ENCODE measurements at regions not wholly inside any gene's neighbourhood (a gene's known extent, or its start where the extent isn't known, plus 50 kb on each side); places are given as distances from the start of the nearest gene placed in this dataset.

- TF ChIP-seq POLR2A (IDR thresholded peaks at IDR 0.05) (no peak), CTCF (IDR thresholded peaks at IDR 0.05) (no peak)
Measured at GRCh38 chr4:18675586-18676525, 654.3 kb upstream of the LCORL start.

Data from testis (tissue), 2 donors.